ENCODE measurements at regions not wholly inside any gene's neighbourhood (a gene's known extent, or its start where the extent isn't known, plus 50 kb on each side); places are given as distances from the start of the nearest gene placed in this dataset.
A peak's percentile ranks its signal among the peaks of the same experiment; 100 is the strongest.
"Not testable (repeated sequence)": the region's sequence is repeated elsewhere in the genome, so short reads cannot be mapped to it uniquely, and the experiment has no call there.

- no peak for TF ChIP-seq CTCF (IDR thresholded peaks at IDR 0.05; ENCODE audit: borderline replicate concordance, extremely low read depth, low read length, poor library complexity, severe bottlenecking)
- no peak for TF ChIP-seq EZH2 (IDR thresholded peaks at IDR 0.05; ENCODE audit: borderline replicate concordance, low read depth, low read length, severe bottlenecking)
- H3K4me2 ChIP-seq (ENCODE audit: insufficient read depth, low read length): no peak overlapping the region
- no peaks in the 10 kb centered on the region for H3K79me2 ChIP-seq (ENCODE audit: insufficient read depth, low read length)
- H3K36me3 ChIP-seq (ENCODE audit: insufficient read depth, low read length): no peaks in the 10 kb centered on the region
- no peak overlapping the region for H3K4me3 ChIP-seq (ENCODE audit: low read depth in 1 of 2, low read length in 2 of 2)
- H3K27me3 ChIP-seq (ENCODE audit: insufficient read depth, low read length, poor library complexity): no peaks in the 10 kb centered on the region
- no peaks in the 10 kb centered on the region for H4K20me1 ChIP-seq (ENCODE audit: insufficient read depth, low read length)
- no peak overlapping the region for H2AFZ ChIP-seq (ENCODE audit: low read depth, low read length)
- H3K27ac ChIP-seq (ENCODE audit: low read length): no peak overlapping the region
- DNase-seq: no peak
- H3K4me1 ChIP-seq (ENCODE audit: insufficient read depth, low read length): no peaks in the 10 kb centered on the region
- H3K9ac ChIP-seq (ENCODE audit: low read depth, low read length): no peak overlapping the region
- ATAC-seq (ENCODE audit: insufficient read depth, low read depth): no peak
- H3K9me3 ChIP-seq (ENCODE audit: insufficient read depth, low read length, severe bottlenecking): no peaks in the 10 kb centered on the region
These were observed 91.1 kb upstream of the CDH2 start for GRCh38 chr18:28267878-28268625.

GRCh38 chr18:28267276-28267675, 90.3 kb upstream of the CDH2 start:
- H4K20me1 ChIP-seq (ENCODE audit: insufficient read depth, low read length): no peaks in the 10 kb centered on the region

GRCh38 chr18:28256166-28256565, 79.2 kb upstream of the CDH2 start:
- H3K4me3 ChIP-seq (ENCODE audit: low read depth in 1 of 2, low read length in 2 of 2): no peak overlapping the region
- ATAC-seq (ENCODE audit: insufficient read depth, low read depth): no peak
- no peak overlapping the region for H3K9ac ChIP-seq (ENCODE audit: low read depth, low read length)
- no peaks in the 10 kb centered on the region for H3K27me3 ChIP-seq (ENCODE audit: insufficient read depth, low read length, poor library complexity)
- H3K4me2 ChIP-seq (ENCODE audit: insufficient read depth, low read length): no peak overlapping the region
- no peaks in the 10 kb centered on the region for H4K20me1 ChIP-seq (ENCODE audit: insufficient read depth, low read length)
- no peaks in the 10 kb centered on the region for H3K4me1 ChIP-seq (ENCODE audit: insufficient read depth, low read length)
- no peak for TF ChIP-seq EZH2 (IDR thresholded peaks at IDR 0.05; ENCODE audit: borderline replicate concordance, low read depth, low read length, severe bottlenecking)
- no peak overlapping the region for H3K27ac ChIP-seq (ENCODE audit: low read length)
- H3K79me2 ChIP-seq (ENCODE audit: insufficient read depth, low read length): no peaks in the 10 kb centered on the region
- no peaks in the 10 kb centered on the region for H3K9me3 ChIP-seq (ENCODE audit: insufficient read depth, low read length, severe bottlenecking)
- no peak overlapping the region for H2AFZ ChIP-seq (ENCODE audit: low read depth, low read length)
- DNase-seq: no peak
- H3K36me3 ChIP-seq (ENCODE audit: insufficient read depth, low read length): no peaks in the 10 kb centered on the region

More at GRCh38 chr18:28267276-28267675, 90.3 kb upstream of the CDH2 start:
- Histone ChIP-seq H3K4me3 (ENCODE audit: low read depth in 1 of 2, low read length in 2 of 2) (no peak overlapping the region), H3K27ac (ENCODE audit: low read length) (no peak overlapping the region), H3K4me1 (ENCODE audit: insufficient read depth, low read length) (no peaks in the 10 kb centered on the region), H3K9ac (ENCODE audit: low read depth, low read length) (no peak overlapping the region), H3K79me2 (ENCODE audit: insufficient read depth, low read length) (no peaks in the 10 kb centered on the region), H3K4me2 (ENCODE audit: insufficient read depth, low read length) (no peak overlapping the region), H2AFZ (ENCODE audit: low read depth, low read length) (no peak overlapping the region), H3K36me3 (ENCODE audit: insufficient read depth, low read length) (no peaks in the 10 kb centered on the region), H3K9me3 (ENCODE audit: insufficient read depth, low read length, severe bottlenecking) (no peaks in the 10 kb centered on the region), H3K27me3 (ENCODE audit: insufficient read depth, low read length, poor library complexity) (no peaks in the 10 kb centered on the region)
- no peak for ATAC-seq (ENCODE audit: insufficient read depth, low read depth)
- TF ChIP-seq CTCF (IDR thresholded peaks at IDR 0.05; ENCODE audit: borderline replicate concordance, extremely low read depth, low read length, poor library complexity, severe bottlenecking) (no peak), EZH2 (IDR thresholded peaks at IDR 0.05; ENCODE audit: borderline replicate concordance, low read depth, low read length, severe bottlenecking) (no peak)
- DNase-seq: no peak

- no peaks in the 10 kb centered on the region for H3K79me2 ChIP-seq (ENCODE audit: insufficient read depth, low read length)
- no peaks in the 10 kb centered on the region for H3K27me3 ChIP-seq (ENCODE audit: insufficient read depth, low read length, poor library complexity)
- no peaks in the 10 kb centered on the region for H4K20me1 ChIP-seq (ENCODE audit: insufficient read depth, low read length)
- no peak overlapping the region for H2AFZ ChIP-seq (ENCODE audit: low read depth, low read length)
- DNase-seq (no peak), ATAC-seq (ENCODE audit: insufficient read depth, low read depth) (no peak)
- H3K4me3 ChIP-seq (ENCODE audit: low read depth in 1 of 2, low read length in 2 of 2): no peak overlapping the region
- no peak overlapping the region for H3K27ac ChIP-seq (ENCODE audit: low read length)
- no peaks in the 10 kb centered on the region for H3K9me3 ChIP-seq (ENCODE audit: insufficient read depth, low read length, severe bottlenecking)
- H3K9ac ChIP-seq (ENCODE audit: low read depth, low read length): no peak overlapping the region
- TF ChIP-seq CTCF (IDR thresholded peaks at IDR 0.05; ENCODE audit: borderline replicate concordance, extremely low read depth, low read length, poor library complexity, severe bottlenecking) (no peak), EZH2 (IDR thresholded peaks at IDR 0.05; ENCODE audit: borderline replicate concordance, low read depth, low read length, severe bottlenecking) (no peak)
- H3K36me3 ChIP-seq (ENCODE audit: insufficient read depth, low read length): no peaks in the 10 kb centered on the region
- H3K4me2 ChIP-seq (ENCODE audit: insufficient read depth, low read length): no peak overlapping the region
- H3K4me1 ChIP-seq (ENCODE audit: insufficient read depth, low read length): no peaks in the 10 kb centered on the region
These were observed 71.7 kb upstream of the CDH2 start for GRCh38 chr18:28248653-28249052.

- not testable (repeated sequence) for H3K9ac ChIP-seq (ENCODE audit: low read depth, low read length); H4K20me1 ChIP-seq (ENCODE audit: insufficient read depth, low read length); H3K4me3 ChIP-seq (ENCODE audit: low read depth in 1 of 2, low read length in 2 of 2); H3K27ac ChIP-seq (ENCODE audit: low read length); H3K79me2 ChIP-seq (ENCODE audit: insufficient read depth, low read length); H3K4me1 ChIP-seq (ENCODE audit: insufficient read depth, low read length); H3K36me3 ChIP-seq (ENCODE audit: insufficient read depth, low read length); H3K27me3 ChIP-seq (ENCODE audit: insufficient read depth, low read length, poor library complexity); H3K4me2 ChIP-seq (ENCODE audit: insufficient read depth, low read length); H2AFZ ChIP-seq (ENCODE audit: low read depth, low read length); ATAC-seq (ENCODE audit: insufficient read depth, low read depth); H3K9me3 ChIP-seq (ENCODE audit: insufficient read depth, low read length, severe bottlenecking)
- DNase-seq: peak; percentile 29
These were observed 63.7 kb upstream of the CDH2 start for GRCh38 chr18:28240626-28241025.
